HUES48 (cell line): ENCODE measurements at regions not wholly inside any gene's neighbourhood (a gene's known extent, or its start where the extent isn't known, plus 50 kb on each side); places are given as distances from the start of the nearest gene placed in this dataset.

Source experiments
- H3K27ac ChIP-seq: one replicate; pipeline ENCODE4 v1.7.0; 2013; ENCODE audit warnings: low read depth, low read length, inconsistent platforms
- H3K27me3 ChIP-seq: 2 replicates; pipeline ENCODE4 v1.6.1; 2013; ENCODE audit warnings: mild to moderate bottlenecking, low read length; ENCODE audit not compliant: control insufficient read depth, insufficient read depth
- H3K36me3 ChIP-seq: 2 replicates; pipeline ENCODE4 v1.6.1; 2013; ENCODE audit warnings: low read length; ENCODE audit not compliant: control insufficient read depth, insufficient read depth
- H3K4me1 ChIP-seq: 2 replicates; pipeline ENCODE4 v1.6.1; 2013; ENCODE audit warnings: mild to moderate bottlenecking, low read length; ENCODE audit not compliant: control insufficient read depth, insufficient read depth
- H3K4me3 ChIP-seq: 2 replicates; pipeline ENCODE4 v1.5.1; 2013; ENCODE audit warnings: mild to moderate bottlenecking, low read depth, low read length
- H3K9ac ChIP-seq: 2 replicates; pipeline ENCODE4 v1.6.1; 2013; ENCODE audit warnings: mild to moderate bottlenecking, low read depth, low read length, moderate library complexity
- H3K9me3 ChIP-seq: 2 replicates; pipeline ENCODE4 v1.6.1; 2013; ENCODE audit warnings: low read length; ENCODE audit not compliant: control insufficient read depth, insufficient read depth

- Histone ChIP-seq H3K4me3 (no peak overlapping the region), H3K27me3 (no peaks in the 10 kb centered on the region), H3K36me3 (no peaks in the 10 kb centered on the region), H3K9ac (no peak overlapping the region), H3K9me3 (no peaks in the 10 kb centered on the region), H3K27ac (no peak overlapping the region), H3K4me1 (no peaks in the 10 kb centered on the region)
Measured at GRCh38 chr12:70044167-70044566, 199.1 kb upstream of the CNOT2 start.

GRCh38 chr12:70045036-70045435 is 198.2 kb upstream of the CNOT2 start:
- Histone ChIP-seq H3K9me3 (no peaks in the 10 kb centered on the region), H3K4me1 (no peaks in the 10 kb centered on the region), H3K36me3 (no peaks in the 10 kb centered on the region), H3K4me3 (no peak overlapping the region), H3K27me3 (no peaks in the 10 kb centered on the region), H3K27ac (no peak overlapping the region), H3K9ac (no peak overlapping the region)

- Histone ChIP-seq H3K27me3 (no peaks in the 10 kb centered on the region), H3K27ac (no peak overlapping the region), H3K4me3 (no peak overlapping the region), H3K4me1 (no peaks in the 10 kb centered on the region), H3K9me3 (no peaks in the 10 kb centered on the region), H3K9ac (no peak overlapping the region), H3K36me3 (no peaks in the 10 kb centered on the region)
Measured at GRCh38 chr12:70045514-70045913, 197.7 kb upstream of the CNOT2 start.

DNA sequence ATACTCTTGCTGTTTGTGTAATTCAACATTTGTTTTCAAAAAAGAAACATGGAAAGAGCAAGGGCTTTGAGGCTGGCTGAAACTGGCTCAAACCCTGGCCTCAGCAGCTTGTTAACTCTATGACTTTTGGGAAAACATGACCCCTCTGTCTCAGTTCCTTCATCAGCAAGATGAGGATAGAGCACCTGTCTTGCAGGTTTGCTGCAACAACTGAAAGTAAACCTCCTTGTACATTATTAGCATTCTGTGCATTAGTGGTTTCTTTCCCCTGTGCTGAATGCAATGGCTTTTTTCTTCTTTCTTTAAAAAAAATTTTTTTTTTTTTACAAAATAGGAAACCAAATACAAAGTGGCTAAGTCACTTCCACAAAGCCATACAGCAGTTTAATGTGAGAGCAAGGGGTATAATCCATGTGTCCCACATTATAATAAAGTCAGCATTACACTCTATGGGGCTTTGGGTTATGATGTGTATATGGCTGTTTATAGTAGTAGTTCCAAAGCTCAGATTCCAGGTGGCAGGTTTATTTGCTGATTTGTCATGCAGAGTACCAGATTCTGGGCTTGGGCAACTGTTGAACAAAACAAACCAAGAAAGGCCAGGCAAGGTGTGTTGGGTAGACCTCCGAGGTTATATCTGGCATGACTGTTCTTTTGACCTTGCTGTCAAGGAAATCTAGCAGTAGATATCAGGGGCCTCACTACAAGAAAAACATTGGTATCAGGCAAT is 194.5 kb upstream of the CNOT2 start:
- H3K9ac ChIP-seq = no peak overlapping the region

DNA sequence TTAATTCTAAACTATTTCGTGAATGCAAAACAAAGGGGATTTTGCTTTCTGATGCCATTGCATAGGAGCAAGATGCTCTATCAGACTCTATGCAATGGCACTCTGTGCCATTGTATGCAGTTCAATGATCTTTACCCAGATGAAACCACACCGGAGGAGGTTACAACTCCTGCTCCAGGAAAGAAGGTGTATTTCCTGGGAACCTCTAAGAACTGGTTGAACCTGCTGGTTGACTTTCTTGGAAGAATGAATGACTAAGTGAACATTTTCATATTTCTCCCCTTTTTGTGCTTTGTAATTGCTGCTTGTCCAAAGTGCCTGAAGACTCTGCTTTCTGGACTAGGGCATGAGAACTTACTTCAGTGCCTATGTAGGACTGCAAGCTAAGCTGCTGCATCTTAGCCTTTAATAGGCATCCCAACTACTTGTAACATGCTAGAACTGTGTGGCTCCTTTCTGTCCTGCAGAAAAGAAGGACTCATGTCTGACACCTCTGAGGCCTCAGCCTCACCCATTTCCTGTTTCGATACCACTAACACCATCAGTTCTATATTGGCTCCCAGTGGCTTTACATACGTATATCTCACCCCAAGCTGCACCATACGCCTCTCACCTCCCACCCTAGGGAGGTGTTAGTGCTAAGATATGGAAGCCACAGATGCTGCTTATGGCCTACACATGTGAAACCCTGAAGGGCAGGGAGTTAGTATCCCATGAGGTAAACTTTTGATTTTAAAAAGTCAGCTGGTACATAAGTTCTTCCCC is 193.5 kb upstream of the CNOT2 start:
- no peak overlapping the region for H3K4me3 ChIP-seq
- H3K4me1 ChIP-seq = peaks cover 3% of the 10 kb centered on the region; the same call in 1 of the 2 replicates
- no peak overlapping the region for H3K9ac ChIP-seq
- H3K9me3 ChIP-seq = no peaks in the 10 kb centered on the region
- H3K27me3 ChIP-seq = no peaks in the 10 kb centered on the region
- H3K27ac ChIP-seq = no peak overlapping the region
- H3K36me3 ChIP-seq = no peaks in the 10 kb centered on the region

More for the DNA sequence above, 194.5 kb upstream of the CNOT2 start:
- Histone ChIP-seq H3K9me3 (no peaks in the 10 kb centered on the region), H3K27ac (no peak overlapping the region), H3K4me3 (no peak overlapping the region), H3K4me1 (peaks cover 3% of the 10 kb centered on the region; the same call in 1 of the 2 replicates), H3K36me3 (no peaks in the 10 kb centered on the region), H3K27me3 (no peaks in the 10 kb centered on the region)

- Histone ChIP-seq H3K4me1 (peaks cover 3% of the 10 kb centered on the region; the same call in 1 of the 2 replicates), H3K27me3 (no peaks in the 10 kb centered on the region), H3K4me3 (no peak overlapping the region), H3K9ac (no peak overlapping the region), H3K36me3 (no peaks in the 10 kb centered on the region), H3K9me3 (no peaks in the 10 kb centered on the region), H3K27ac (no peak overlapping the region)
Measured at GRCh38 chr12:70052476-70052875, 190.8 kb upstream of the CNOT2 start.

DNA sequence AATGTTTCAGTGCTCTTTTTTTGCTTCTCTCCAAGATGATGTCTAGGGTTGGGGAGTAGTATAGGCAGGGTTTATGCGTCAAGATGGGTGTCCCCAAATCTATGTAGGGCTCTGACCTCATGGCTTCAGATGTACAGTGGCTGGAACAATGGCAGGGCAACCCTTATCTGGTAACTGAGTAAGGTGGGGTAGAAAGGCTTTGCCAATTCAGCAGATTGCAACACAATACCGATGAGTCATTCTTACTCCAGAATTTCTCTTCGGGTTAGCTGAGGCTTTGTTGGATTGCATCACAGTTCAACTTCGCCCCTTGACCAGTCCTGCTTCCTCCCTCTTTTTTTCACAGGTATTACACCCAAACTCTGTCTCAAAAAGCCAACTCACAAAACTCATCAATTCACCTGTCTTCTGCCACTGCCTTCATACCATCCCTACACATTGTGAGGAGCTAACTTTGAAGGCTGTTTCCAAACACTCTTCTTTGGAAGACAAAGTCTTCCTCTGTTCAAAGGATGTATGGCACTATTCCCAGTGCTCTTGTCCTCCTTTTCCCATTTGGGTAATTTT is 190.2 kb upstream of the CNOT2 start:
- Histone ChIP-seq H3K36me3 (no peaks in the 10 kb centered on the region), H3K4me1 (peaks cover 3% of the 10 kb centered on the region; the same call in 1 of the 2 replicates), H3K9ac (no peak overlapping the region), H3K9me3 (no peaks in the 10 kb centered on the region), H3K4me3 (no peak overlapping the region), H3K27me3 (no peaks in the 10 kb centered on the region), H3K27ac (no peak overlapping the region)

GRCh38 chr12:70059373-70059772 is 183.9 kb upstream of the CNOT2 start:
- Histone ChIP-seq H3K27ac (no peak overlapping the region), H3K9me3 (no peaks in the 10 kb centered on the region), H3K36me3 (no peaks in the 10 kb centered on the region), H3K4me3 (no peak overlapping the region), H3K27me3 (no peaks in the 10 kb centered on the region), H3K4me1 (no peaks in the 10 kb centered on the region), H3K9ac (no peak overlapping the region)

DNA sequence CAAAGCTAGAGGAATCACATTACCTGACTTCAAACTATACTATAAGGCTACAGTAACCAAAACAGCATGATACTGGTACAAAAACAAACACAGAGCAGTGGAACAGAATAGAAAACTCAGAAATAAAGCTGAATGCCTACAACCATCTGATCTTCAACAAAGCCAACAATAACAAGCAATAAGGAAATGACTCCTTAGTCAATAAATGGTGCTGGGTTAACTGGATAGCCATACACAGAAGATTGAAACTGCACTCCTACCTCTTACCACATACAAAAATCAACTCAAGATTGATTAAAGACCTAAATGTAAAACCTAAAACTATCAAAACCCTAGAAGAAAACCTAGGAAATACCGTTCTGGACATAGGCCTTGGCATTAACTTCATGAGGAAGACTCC is 182.6 kb upstream of the CNOT2 start:
- Histone ChIP-seq H3K9ac (no peak overlapping the region), H3K4me1 (no peaks in the 10 kb centered on the region), H3K9me3 (no peaks in the 10 kb centered on the region), H3K4me3 (no peak overlapping the region), H3K27me3 (no peaks in the 10 kb centered on the region), H3K36me3 (no peaks in the 10 kb centered on the region), H3K27ac (no peak overlapping the region)

DNA sequence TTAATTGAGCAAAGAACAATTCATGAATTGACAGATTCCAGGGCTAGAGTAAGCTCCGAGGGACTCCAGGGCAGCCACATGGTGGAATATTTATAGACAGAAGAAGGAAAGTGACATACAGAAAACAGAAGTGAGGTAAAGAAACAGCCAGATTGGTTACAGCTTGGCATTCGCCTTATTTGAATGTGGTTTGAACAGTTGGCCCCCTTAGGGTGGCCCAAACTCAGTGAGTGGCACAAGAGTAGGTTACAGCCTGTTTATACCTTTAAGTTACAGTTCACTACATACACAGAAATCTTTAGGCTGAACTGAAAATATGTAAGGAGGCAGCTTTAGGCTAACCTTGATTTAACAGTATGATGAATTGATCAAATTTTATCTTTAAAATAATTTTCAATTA is 174.5 kb upstream of the CNOT2 start:
- no peaks in the 10 kb centered on the region for H3K9me3 ChIP-seq
- no peaks in the 10 kb centered on the region for H3K27me3 ChIP-seq
- H3K4me3 ChIP-seq = no peak overlapping the region
- H3K27ac ChIP-seq = no peak overlapping the region
- no peaks in the 10 kb centered on the region for H3K36me3 ChIP-seq
- H3K4me1 ChIP-seq = peaks cover 23% of the 10 kb centered on the region
- H3K9ac ChIP-seq = no peak overlapping the region
